KMS-11 (cell line): ENCODE measurements at regions not wholly inside any gene's neighbourhood (a gene's known extent, or its start where the extent isn't known, plus 50 kb on each side); places are given as distances from the start of the nearest gene placed in this dataset.

Source experiments
- H2AFZ ChIP-seq: fragments of 200-600 bp; sonication (generic); 2 replicates; pipeline ENCODE4 v1.6.1; 2016; ENCODE audit warnings: antibody characterized with exemption, mixed run types, low read depth
- H3K27ac ChIP-seq: fragments of 200-600 bp; sonication (generic); 2 replicates; pipeline ENCODE4 v1.6.1; 2016; ENCODE audit warnings: mild to moderate bottlenecking, mixed run types
- H3K27me3 ChIP-seq: fragments of 200-600 bp; sonication (generic); 2 replicates; pipeline ENCODE4 v1.6.1; 2017; ENCODE audit warnings: mild to moderate bottlenecking, low read depth, mixed run types, moderate library complexity; ENCODE audit not compliant: insufficient read depth
- H3K36me3 ChIP-seq: fragments of 200-600 bp; sonication (generic); 2 replicates; pipeline ENCODE4 v1.6.1; 2017; ENCODE audit warnings: mild to moderate bottlenecking, mixed run types; ENCODE audit not compliant: insufficient read depth
- H3K4me1 ChIP-seq: fragments of 200-600 bp; sonication (generic); 2 replicates; pipeline ENCODE4 v1.6.1; 2016; ENCODE audit warnings: mild to moderate bottlenecking, low read depth, mixed run types; ENCODE audit not compliant: poor library complexity, severe bottlenecking
- H3K4me2 ChIP-seq: fragments of 200-600 bp; sonication (generic); 2 replicates; pipeline ENCODE4 v1.7.0; 2016; ENCODE audit warnings: mild to moderate bottlenecking, mixed run types
- H3K4me3 ChIP-seq: fragments of 200-600 bp; sonication (generic); IDR thresholded peaks from 2 replicates; pipeline ENCODE4 v1.6.1; 2017; ENCODE audit warnings: low read depth, low read length, mixed read lengths; ENCODE audit not compliant: insufficient read depth
- H3K79me2 ChIP-seq: fragments of 200-600 bp; sonication (generic); 2 replicates; pipeline ENCODE4 v1.6.1; 2016; ENCODE audit warnings: low read depth, mixed run types; ENCODE audit not compliant: insufficient read depth
- H3K9ac ChIP-seq: fragments of 200-600 bp; sonication (generic); 2 replicates; pipeline ENCODE4 v1.6.1; 2016; ENCODE audit warnings: mild to moderate bottlenecking, mixed run types
- H4K20me1 ChIP-seq: fragments of 200-600 bp; sonication (generic); 2 replicates; pipeline ENCODE4 v1.6.1; 2016; ENCODE audit warnings: mild to moderate bottlenecking, mixed run types; ENCODE audit not compliant: insufficient read depth
- CTCF ChIP-seq: fragments of 200-600 bp; sonication (generic); conservative IDR thresholded peaks from 2 replicates; pipeline ENCODE4 v1.6.1; 2017; ENCODE audit warnings: low read depth, mild to moderate bottlenecking, antibody characterized with exemption, low read length, moderate library complexity, mixed read lengths

- no peak overlapping the region for H3K4me2 ChIP-seq
- no peak overlapping the region for H2AFZ ChIP-seq
- no peak overlapping the region for H3K27ac ChIP-seq
- H4K20me1 ChIP-seq = no peaks in the 10 kb centered on the region
- no peak overlapping the region for H3K4me3 ChIP-seq
- H3K36me3 ChIP-seq = no peaks in the 10 kb centered on the region
- H3K27me3 ChIP-seq = no peaks in the 10 kb centered on the region
- TF ChIP-seq CTCF = no peak
- H3K4me1 ChIP-seq = no peaks in the 10 kb centered on the region
- no peaks in the 10 kb centered on the region for H3K79me2 ChIP-seq
- H3K9ac ChIP-seq = no peak overlapping the region
These were observed 171.4 kb upstream of the TFAP2D start for GRCh38 chr6:50541941-50542340.

- H2AFZ ChIP-seq = no peak overlapping the region
- no peak overlapping the region for H3K4me2 ChIP-seq
- no peak overlapping the region for H3K9ac ChIP-seq
- H3K27ac ChIP-seq = no peak overlapping the region
- H3K36me3 ChIP-seq = no peaks in the 10 kb centered on the region
- no peaks in the 10 kb centered on the region for H3K4me1 ChIP-seq
- H4K20me1 ChIP-seq = no peaks in the 10 kb centered on the region
- TF ChIP-seq CTCF = no peak
- no peaks in the 10 kb centered on the region for H3K79me2 ChIP-seq
- no peak overlapping the region for H3K4me3 ChIP-seq
- no peaks in the 10 kb centered on the region for H3K27me3 ChIP-seq
These were observed 169.7 kb upstream of the TFAP2D start for GRCh38 chr6:50543666-50544065.

- H2AFZ ChIP-seq = no peak overlapping the region
- no peaks in the 10 kb centered on the region for H3K27me3 ChIP-seq
- no peak overlapping the region for H3K27ac ChIP-seq
- no peaks in the 10 kb centered on the region for H3K79me2 ChIP-seq
- no peak overlapping the region for H3K4me3 ChIP-seq
- no peaks in the 10 kb centered on the region for H3K4me1 ChIP-seq
- no peaks in the 10 kb centered on the region for H4K20me1 ChIP-seq
- H3K36me3 ChIP-seq = no peaks in the 10 kb centered on the region
- no peak overlapping the region for H3K4me2 ChIP-seq
- no peak for TF ChIP-seq CTCF
- no peak overlapping the region for H3K9ac ChIP-seq
These were observed 164.3 kb upstream of the TFAP2D start for GRCh38 chr6:50549026-50549425.

GRCh38 chr6:50549475-50549874 is 163.9 kb upstream of the TFAP2D start:
- Histone ChIP-seq H4K20me1 (no peaks in the 10 kb centered on the region), H3K27ac (no peak overlapping the region), H3K79me2 (no peaks in the 10 kb centered on the region), H2AFZ (no peak overlapping the region), H3K4me1 (no peaks in the 10 kb centered on the region), H3K36me3 (no peaks in the 10 kb centered on the region), H3K9ac (no peak overlapping the region), H3K4me2 (no peak overlapping the region), H3K27me3 (no peaks in the 10 kb centered on the region), H3K4me3 (no peak overlapping the region)
- no peak for TF ChIP-seq CTCF

- H3K4me1 ChIP-seq = no peaks in the 10 kb centered on the region
- H3K27ac ChIP-seq = no peak overlapping the region
- no peak overlapping the region for H3K4me3 ChIP-seq
- no peaks in the 10 kb centered on the region for H4K20me1 ChIP-seq
- H3K27me3 ChIP-seq = no peaks in the 10 kb centered on the region
- no peak overlapping the region for H3K4me2 ChIP-seq
- H3K36me3 ChIP-seq = no peaks in the 10 kb centered on the region
- H2AFZ ChIP-seq = no peak overlapping the region
- no peaks in the 10 kb centered on the region for H3K79me2 ChIP-seq
- no peak overlapping the region for H3K9ac ChIP-seq
- TF ChIP-seq CTCF = no peak
These were observed 157.3 kb upstream of the TFAP2D start for GRCh38 chr6:50555982-50556381.
